ENCODE measurements at regions not wholly inside any gene's neighbourhood (a gene's known extent, or its start where the extent isn't known, plus 50 kb on each side); places are given as distances from the start of the nearest gene placed in this dataset.

DNA sequence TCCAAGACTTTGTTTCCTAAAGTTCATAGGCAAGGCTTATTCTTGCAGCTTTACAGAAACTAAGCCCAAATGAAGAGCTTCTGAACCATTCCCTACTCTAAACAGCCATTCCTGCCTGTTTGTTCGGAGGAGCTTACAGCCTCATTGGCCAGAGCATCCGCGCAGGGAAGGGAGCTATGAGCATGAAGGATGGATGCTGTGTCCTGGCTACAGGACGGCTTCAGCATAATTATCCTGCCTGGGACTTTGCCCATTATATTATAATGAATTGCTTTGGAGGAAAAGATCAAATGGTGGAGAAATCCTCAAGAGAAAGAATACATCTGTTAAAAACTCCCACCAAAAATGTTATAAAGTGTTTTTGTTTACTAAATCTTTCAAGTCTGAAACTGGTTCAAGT is 378.2 kb upstream of the BTBD3 start:
- no peaks in the 10 kb centered on the region for H3K9me3 ChIP-seq (ENCODE audit: control insufficient read depth in 1 of 2, insufficient read depth in 1 of 2, low read depth in 1 of 2, low read length in 2 of 2)
- no peak overlapping the region for H3K4me2 ChIP-seq (ENCODE audit: low read length)
- CTCF ChIA-PET, result no interaction called here
- POLR2A ChIA-PET, result no interaction called here
- no peak overlapping the region for H3K27ac ChIP-seq (ENCODE audit: low read depth, low read length)
- H3K9ac ChIP-seq (ENCODE audit: low read length), result no peak overlapping the region
- intact Hi-C loops (cut with micrococcal nuclease), result no loop called here
- no peak overlapping the region for H2AFZ ChIP-seq (ENCODE audit: low read depth, low read length, poor library complexity, severe bottlenecking)
- peaks cover 8 to 18% of the 10 kb centered on the region in 2 experiments for H3K4me1 ChIP-seq (ENCODE audit: control insufficient read depth in 1 of 2, insufficient read depth in 2 of 2, low read length in 2 of 2)
- BruUV-seq (replicated peaks), result no TSS peak
- ATAC-seq, result no peak
- H3K79me2 ChIP-seq (ENCODE audit: insufficient read depth, low read length), result no peaks in the 10 kb centered on the region
- H3K4me3 ChIP-seq (replicated peaks in 1 of 2; ENCODE audit: low read depth in 1 of 2, low read length in 2 of 2), result no peak overlapping the region
- no peaks in the 10 kb centered on the region for H4K20me1 ChIP-seq (ENCODE audit: insufficient read depth)
- DNase-seq (ENCODE audit: low read depth, low spot score), result no peak
- H3K36me3 ChIP-seq (ENCODE audit: control insufficient read depth in 1 of 2, insufficient read depth in 2 of 2, low read length in 2 of 2), result no peaks in the 10 kb centered on the region
- TF ChIP-seq ZFX (IDR thresholded peaks at IDR 0.05), result no peak
- no peak for TF ChIP-seq MAX (IDR thresholded peaks at IDR 0.05)
- TF ChIP-seq ZNF274 (IDR thresholded peaks at IDR 0.05; ENCODE audit: low read depth, low read length), result no peak
- no peak for TF ChIP-seq RAD21 (IDR thresholded peaks at IDR 0.05; ENCODE audit: low read depth)
- TF ChIP-seq SP1 (IDR thresholded peaks at IDR 0.05; ENCODE audit: low read depth), result no peak
- TF ChIP-seq EZH2 (IDR thresholded peaks at IDR 0.05), result no peak
- TF ChIP-seq CBX3 (IDR thresholded peaks at IDR 0.05; ENCODE audit: low read depth), result no peak
- TF ChIP-seq YY1 (IDR thresholded peaks at IDR 0.05; ENCODE audit: extremely low read depth, insufficient replicate concordance, low read depth, low read length), result no peak
- TF ChIP-seq POLR2AphosphoS5 (IDR thresholded peaks at IDR 0.05; ENCODE audit: low read depth, low read length), result no peak
- TF ChIP-seq ELF1 (IDR thresholded peaks at IDR 0.05; ENCODE audit: borderline replicate concordance, low read depth), result no peak
- no peak for TF ChIP-seq CTCF (IDR thresholded peaks at IDR 0.05 in 2 of 3, conservative IDR thresholded peaks at IDR 0.05 in 1 of 3; ENCODE audit: borderline replicate concordance in 1 of 3, insufficient read depth in 1 of 3, low read depth in 2 of 3, low read length in 2 of 3)
- TF ChIP-seq JUND (IDR thresholded peaks at IDR 0.05), result no peak
- no peak for TF ChIP-seq POLR2A (IDR thresholded peaks at IDR 0.05; ENCODE audit: borderline replicate concordance, extremely low read depth, insufficient read depth, insufficient read length)
- RAD21 ChIA-PET (ENCODE audit: low non-redundant PET in 1 of 2, low total read pairs in 2 of 2, uncharacterized antibody in 2 of 2, unreplicated experiment in 2 of 2), result no interaction called here
- no peaks in the 10 kb centered on the region for H3K9me2 ChIP-seq (ENCODE audit: insufficient read depth)
- no peaks in the 10 kb centered on the region for H3K27me3 ChIP-seq (ENCODE audit: insufficient read depth, low read length)
